ENCODE measurements at regions not wholly inside any gene's neighbourhood (a gene's known extent, or its start where the extent isn't known, plus 50 kb on each side); places are given as distances from the start of the nearest gene placed in this dataset.

GRCh38 chr11:91984033-91984584 lies 240.5 kb upstream of the FAT3 start:
- Histone ChIP-seq H3K27ac (ENCODE audit: low read depth, low read length, poor library complexity, severe bottlenecking) (no peak overlapping the region), H3K36me3 (ENCODE audit: insufficient read depth, low read length, poor library complexity, severe bottlenecking) (no peaks in the 10 kb centered on the region), H3K9me3 (ENCODE audit: low read depth, low read length, poor library complexity, severe bottlenecking) (no peaks in the 10 kb centered on the region), H3K4me1 (ENCODE audit: insufficient read depth, low read length, poor library complexity, severe bottlenecking) (no peaks in the 10 kb centered on the region), H3K4me3 (ENCODE audit: low read depth, low read length, poor library complexity, severe bottlenecking) (no peak overlapping the region), H3K27me3 (replicated peaks; ENCODE audit: insufficient read depth, low read depth, low read length, poor library complexity) (no peaks in the 10 kb centered on the region)
- BruUV-seq (replicated peaks), result no TSS peak
- TF ChIP-seq EZH2 (IDR thresholded peaks at IDR 0.05; ENCODE audit: borderline replicate concordance, low read depth, low read length, poor library complexity, severe bottlenecking) (no peak), CTCF (conservative IDR thresholded peaks at IDR 0.05; ENCODE audit: low read depth, low read length) (no peak)
- POLR2A ChIA-PET (ENCODE audit: low non-redundant PET), result no interaction called here
- intact Hi-C loops (cut with micrococcal nuclease; ENCODE audit: unreplicated experiment), result no loop called here
- CTCF ChIA-PET, result no interaction called here
- DNase-seq (ENCODE audit: low spot score), result no peak

- DNase-seq (ENCODE audit: low spot score), result peak; percentile 23
- Histone ChIP-seq H3K4me1 (ENCODE audit: insufficient read depth, low read length, poor library complexity, severe bottlenecking) (no peaks in the 10 kb centered on the region), H3K4me3 (ENCODE audit: low read depth, low read length, poor library complexity, severe bottlenecking) (no peak overlapping the region), H3K9me3 (ENCODE audit: low read depth, low read length, poor library complexity, severe bottlenecking) (no peaks in the 10 kb centered on the region), H3K36me3 (ENCODE audit: insufficient read depth, low read length, poor library complexity, severe bottlenecking) (no peaks in the 10 kb centered on the region), H3K27me3 (replicated peaks; ENCODE audit: insufficient read depth, low read depth, low read length, poor library complexity) (no peaks in the 10 kb centered on the region), H3K27ac (ENCODE audit: low read depth, low read length, poor library complexity, severe bottlenecking) (no peak overlapping the region)
- POLR2A ChIA-PET (ENCODE audit: low non-redundant PET), result no interaction called here
- no peak for TF ChIP-seq CTCF (conservative IDR thresholded peaks at IDR 0.05; ENCODE audit: low read depth, low read length)
- no peak for TF ChIP-seq EZH2 (IDR thresholded peaks at IDR 0.05; ENCODE audit: borderline replicate concordance, low read depth, low read length, poor library complexity, severe bottlenecking)
- CTCF ChIA-PET, result no interaction called here
- intact Hi-C loops (cut with micrococcal nuclease; ENCODE audit: unreplicated experiment), result no loop called here
- no TSS peak for BruUV-seq (replicated peaks)
Observed at GRCh38 chr11:91981995-91982394, 242.6 kb upstream of the FAT3 start.

GRCh38 chr11:91979775-91980174 lies 244.8 kb upstream of the FAT3 start:
- no peaks in the 10 kb centered on the region for H3K36me3 ChIP-seq (ENCODE audit: insufficient read depth, low read length, poor library complexity, severe bottlenecking)
- intact Hi-C loops (cut with micrococcal nuclease; ENCODE audit: unreplicated experiment), result no loop called here
- H3K27ac ChIP-seq (ENCODE audit: low read depth, low read length, poor library complexity, severe bottlenecking), result no peak overlapping the region
- TF ChIP-seq EZH2 (IDR thresholded peaks at IDR 0.05; ENCODE audit: borderline replicate concordance, low read depth, low read length, poor library complexity, severe bottlenecking), result no peak
- no peak for TF ChIP-seq CTCF (conservative IDR thresholded peaks at IDR 0.05; ENCODE audit: low read depth, low read length)
- no peak for DNase-seq (ENCODE audit: low spot score)
- ChIA-PET CTCF (no interaction called here), POLR2A (ENCODE audit: low non-redundant PET) (no interaction called here)
- H3K4me1 ChIP-seq (ENCODE audit: insufficient read depth, low read length, poor library complexity, severe bottlenecking), result peaks cover 7% of the 10 kb centered on the region
- H3K27me3 ChIP-seq (replicated peaks; ENCODE audit: insufficient read depth, low read depth, low read length, poor library complexity), result no peaks in the 10 kb centered on the region
- no TSS peak for BruUV-seq (replicated peaks)
- no peaks in the 10 kb centered on the region for H3K9me3 ChIP-seq (ENCODE audit: low read depth, low read length, poor library complexity, severe bottlenecking)
- no peak overlapping the region for H3K4me3 ChIP-seq (ENCODE audit: low read depth, low read length, poor library complexity, severe bottlenecking)
